Immature natural killer cell (primary cell): ENCODE measurements at regions not wholly inside any gene's neighbourhood (a gene's known extent, or its start where the extent isn't known, plus 50 kb on each side); places are given as distances from the start of the nearest gene placed in this dataset.
"Not testable (repeated sequence)": the region's sequence is repeated elsewhere in the genome, so short reads cannot be mapped to it uniquely, and the experiment has no call there.

Experiments used
- DNase-seq, 3 donors: peaks; one replicate each; pipeline ENCODE4 v3.0.0; 2022; ENCODE audit warnings: mixed read lengths in 1 of 3
- H3K27ac Mint-ChIP-seq, 6 donors: one replicate each; pipeline ENCODE4 v1.8.0; 2020; ENCODE audit warnings: mixed read lengths in 6 of 6, mild to moderate bottlenecking in 5 of 6, inconsistent platforms in 4 of 6, moderate library complexity in 3 of 6
- H3K27me3 Mint-ChIP-seq, 3 donors: one replicate each; pipeline ENCODE4 v1.8.0; 2020 to 2021; ENCODE audit warnings: low read depth in 3 of 3, mild to moderate bottlenecking in 3 of 3, mixed read lengths in 3 of 3, moderate library complexity in 3 of 3, inconsistent platforms in 1 of 3
- H3K36me3 Mint-ChIP-seq, 3 donors: one replicate each; pipeline ENCODE4 v1.8.0; 2020; ENCODE audit warnings: mixed read lengths in 3 of 3, inconsistent platforms in 2 of 3, mild to moderate bottlenecking in 2 of 3
- H3K4me1 Mint-ChIP-seq, 2 donors: one replicate each; pipeline ENCODE4 v1.8.0; 2020; ENCODE audit warnings: inconsistent platforms in 2 of 2, mild to moderate bottlenecking in 2 of 2, mixed read lengths in 2 of 2, moderate library complexity in 1 of 2
- H3K4me3 Mint-ChIP-seq, 5 donors: one replicate each; pipeline ENCODE4 v1.8.0; 2020; ENCODE audit warnings: mild to moderate bottlenecking in 5 of 5, mixed read lengths in 5 of 5, inconsistent platforms in 3 of 5, moderate library complexity in 3 of 5
- H3K9me3 Mint-ChIP-seq, 6 donors: one replicate each; pipeline ENCODE4 v1.8.0; 2020; ENCODE audit warnings: mild to moderate bottlenecking in 6 of 6, mixed read lengths in 6 of 6, inconsistent platforms in 4 of 6, moderate library complexity in 3 of 6

GRCh38 chr11:87753143-87753542 is 422.1 kb downstream of the RAB38 start:
- Mint-ChIP-seq H3K27me3 (no peaks in the 10 kb centered on the region), H3K36me3 (no peaks in the 10 kb centered on the region), H3K27ac (no peak overlapping the region), H3K4me1 (no peaks in the 10 kb centered on the region), H3K9me3 (peaks cover 0 to 2% (median 0%) of the 10 kb centered on the region in 6 donors), H3K4me3 (no peak overlapping the region)
- DNase-seq, result no peak

- Mint-ChIP-seq H3K27ac (no peak overlapping the region), H3K4me3 (no peak overlapping the region), H3K4me1 (no peaks in the 10 kb centered on the region), H3K36me3 (no peaks in the 10 kb centered on the region), H3K9me3 (peaks cover 0 to 5% (median 2%) of the 10 kb centered on the region in 6 donors), H3K27me3 (peaks cover 0 to under 1% (median 0%) of the 10 kb centered on the region in 3 donors)
- DNase-seq, result no peak
Measured at GRCh38 chr11:87743007-87743406, 432.2 kb downstream of the RAB38 start.

GRCh38 chr11:87740968-87741367 is 434.3 kb downstream of the RAB38 start:
- H3K4me3 Mint-ChIP-seq, result no peak overlapping the region
- H3K36me3 Mint-ChIP-seq, result no peaks in the 10 kb centered on the region
- no peaks in the 10 kb centered on the region for H3K4me1 Mint-ChIP-seq
- no peak for DNase-seq
- H3K27ac Mint-ChIP-seq, result no peak overlapping the region
- H3K27me3 Mint-ChIP-seq, result peaks cover 0 to 2% (median 0%) of the 10 kb centered on the region in 3 donors
- peaks cover 0 to 6% (median 3%) of the 10 kb centered on the region in 6 donors for H3K9me3 Mint-ChIP-seq

- Mint-ChIP-seq H3K4me3 (no peak overlapping the region), H3K27ac (no peak overlapping the region), H3K9me3 (peaks cover 0 to 6% (median 3%) of the 10 kb centered on the region in 6 donors), H3K4me1 (no peaks in the 10 kb centered on the region), H3K27me3 (peaks cover 0 to 2% (median 0%) of the 10 kb centered on the region in 3 donors), H3K36me3 (no peaks in the 10 kb centered on the region)
- no peak for DNase-seq
Measured at GRCh38 chr11:87740451-87740850, 434.8 kb downstream of the RAB38 start.

- peaks cover 0 to 2% (median 0%) of the 10 kb centered on the region in 3 donors for H3K27me3 Mint-ChIP-seq
- no peak overlapping the region for H3K4me3 Mint-ChIP-seq
- H3K9me3 Mint-ChIP-seq, result peaks cover 0 to 9% (median 4%) of the 10 kb centered on the region in 6 donors
- no peak overlapping the region for H3K27ac Mint-ChIP-seq
- no peak for DNase-seq
- no peaks in the 10 kb centered on the region for H3K4me1 Mint-ChIP-seq
- no peaks in the 10 kb centered on the region for H3K36me3 Mint-ChIP-seq
Measured at GRCh38 chr11:87739766-87740165, 435.5 kb downstream of the RAB38 start.

- no peaks in the 10 kb centered on the region for H3K36me3 Mint-ChIP-seq
- no peak overlapping the region for H3K4me3 Mint-ChIP-seq
- H3K27ac Mint-ChIP-seq, result no peak overlapping the region
- peaks cover 0 to 2% (median 0%) of the 10 kb centered on the region in 3 donors for H3K27me3 Mint-ChIP-seq
- peaks cover 0 to 14% (median 6%) of the 10 kb centered on the region in 6 donors for H3K9me3 Mint-ChIP-seq
- H3K4me1 Mint-ChIP-seq, result no peaks in the 10 kb centered on the region
- no peak for DNase-seq
Measured at GRCh38 chr11:87739261-87739660, 436.0 kb downstream of the RAB38 start.

- H3K4me1 Mint-ChIP-seq, result no peaks in the 10 kb centered on the region
- no peak overlapping the region for H3K27ac Mint-ChIP-seq
- peaks cover 2 to 20% (median 7%) of the 10 kb centered on the region in 6 donors for H3K9me3 Mint-ChIP-seq
- H3K27me3 Mint-ChIP-seq, result peaks cover 0 to 2% (median 0%) of the 10 kb centered on the region in 3 donors
- H3K4me3 Mint-ChIP-seq, result no peak overlapping the region
- H3K36me3 Mint-ChIP-seq, result no peaks in the 10 kb centered on the region
- no peak for DNase-seq
Measured at GRCh38 chr11:87736928-87737327, 438.3 kb downstream of the RAB38 start.

- no peak for DNase-seq
- Mint-ChIP-seq H3K4me1 (no peaks in the 10 kb centered on the region), H3K36me3 (no peaks in the 10 kb centered on the region), H3K9me3 (peaks cover 0 to 9% (median 4%) of the 10 kb centered on the region in 6 donors), H3K27me3 (peaks cover 0 to 2% (median 1%) of the 10 kb centered on the region in 3 donors), H3K4me3 (no peak overlapping the region), H3K27ac (no peak overlapping the region)
Measured at GRCh38 chr11:87726506-87726905, 448.7 kb downstream of the RAB38 start.

- no peak overlapping the region for H3K27ac Mint-ChIP-seq
- no peak for DNase-seq
- H3K36me3 Mint-ChIP-seq, result no peaks in the 10 kb centered on the region
- no peaks in the 10 kb centered on the region for H3K4me1 Mint-ChIP-seq
- H3K27me3 Mint-ChIP-seq, result peaks cover 0 to 2% (median 1%) of the 10 kb centered on the region in 3 donors
- H3K4me3 Mint-ChIP-seq, result no peak overlapping the region
- peaks cover 0 to 9% (median 1%) of the 10 kb centered on the region in 6 donors for H3K9me3 Mint-ChIP-seq
Measured at GRCh38 chr11:87724358-87724757, 450.9 kb downstream of the RAB38 start.

- Mint-ChIP-seq H3K4me1 (no peaks in the 10 kb centered on the region), H3K27ac (no peak overlapping the region), H3K27me3 (peaks cover 0 to 2% (median 1%) of the 10 kb centered on the region in 3 donors), H3K9me3 (peaks cover 0 to 3% (median 0%) of the 10 kb centered on the region in 6 donors), H3K4me3 (no peak overlapping the region), H3K36me3 (no peaks in the 10 kb centered on the region)
- no peak for DNase-seq
Measured at GRCh38 chr11:87722756-87723565, 452.3 kb downstream of the RAB38 start.

GRCh38 chr11:87719326-87720073 is 455.7 kb downstream of the RAB38 start:
- Mint-ChIP-seq H3K36me3 (no peaks in the 10 kb centered on the region), H3K9me3 (peaks cover 0 to 4% (median under 1%) of the 10 kb centered on the region in 6 donors), H3K27ac (no peak overlapping the region), H3K27me3 (peaks cover 0 to under 1% (median 0%) of the 10 kb centered on the region in 3 donors), H3K4me1 (no peaks in the 10 kb centered on the region), H3K4me3 (no peak overlapping the region)
- DNase-seq, result no peak

- Mint-ChIP-seq H3K36me3 (no peaks in the 10 kb centered on the region), H3K27ac (peak overlapping the region in 1 of 6 donors; percentile 67)
- no peak for DNase-seq
Measured at GRCh38 chr11:87712802-87713202, 462.4 kb downstream of the RAB38 start.

GRCh38 chr11:87712391-87712790 is 462.9 kb downstream of the RAB38 start:
- DNase-seq, result no peak
- no peaks in the 10 kb centered on the region for H3K36me3 Mint-ChIP-seq
- peaks cover 0 to 2% (median 0%) of the 10 kb centered on the region in 3 donors for H3K27me3 Mint-ChIP-seq
- no peaks in the 10 kb centered on the region for H3K4me1 Mint-ChIP-seq
- peaks cover 7 to 28% (median 9%) of the 10 kb centered on the region in 6 donors for H3K9me3 Mint-ChIP-seq
- no peak overlapping the region for H3K27ac Mint-ChIP-seq
- H3K4me3 Mint-ChIP-seq, result no peak overlapping the region

More at GRCh38 chr11:87712802-87713202, 462.4 kb downstream of the RAB38 start:
- Mint-ChIP-seq H3K4me1 (no peaks in the 10 kb centered on the region), H3K4me3 (no peak overlapping the region), H3K27me3 (peaks cover 0 to 2% (median 0%) of the 10 kb centered on the region in 3 donors), H3K9me3 (peaks cover 7 to 25% (median 9%) of the 10 kb centered on the region in 6 donors)

GRCh38 chr11:87703589-87703988 is 471.7 kb downstream of the RAB38 start:
- not testable (repeated sequence) for H3K36me3 Mint-ChIP-seq, H3K27me3 Mint-ChIP-seq, DNase-seq, H3K27ac Mint-ChIP-seq, H3K4me3 Mint-ChIP-seq, H3K4me1 Mint-ChIP-seq
- peaks cover 10 to 54% (median 18%) of the 10 kb centered on the region in 6 donors for H3K9me3 Mint-ChIP-seq
